ENCODE measurements at regions not wholly inside any gene's neighbourhood (a gene's known extent, or its start where the extent isn't known, plus 50 kb on each side); places are given as distances from the start of the nearest gene placed in this dataset.

GRCh38 chr6:15990179-15990578 is 138.7 kb upstream of the MYLIP start:
- TF ChIP-seq, protein P1, sequence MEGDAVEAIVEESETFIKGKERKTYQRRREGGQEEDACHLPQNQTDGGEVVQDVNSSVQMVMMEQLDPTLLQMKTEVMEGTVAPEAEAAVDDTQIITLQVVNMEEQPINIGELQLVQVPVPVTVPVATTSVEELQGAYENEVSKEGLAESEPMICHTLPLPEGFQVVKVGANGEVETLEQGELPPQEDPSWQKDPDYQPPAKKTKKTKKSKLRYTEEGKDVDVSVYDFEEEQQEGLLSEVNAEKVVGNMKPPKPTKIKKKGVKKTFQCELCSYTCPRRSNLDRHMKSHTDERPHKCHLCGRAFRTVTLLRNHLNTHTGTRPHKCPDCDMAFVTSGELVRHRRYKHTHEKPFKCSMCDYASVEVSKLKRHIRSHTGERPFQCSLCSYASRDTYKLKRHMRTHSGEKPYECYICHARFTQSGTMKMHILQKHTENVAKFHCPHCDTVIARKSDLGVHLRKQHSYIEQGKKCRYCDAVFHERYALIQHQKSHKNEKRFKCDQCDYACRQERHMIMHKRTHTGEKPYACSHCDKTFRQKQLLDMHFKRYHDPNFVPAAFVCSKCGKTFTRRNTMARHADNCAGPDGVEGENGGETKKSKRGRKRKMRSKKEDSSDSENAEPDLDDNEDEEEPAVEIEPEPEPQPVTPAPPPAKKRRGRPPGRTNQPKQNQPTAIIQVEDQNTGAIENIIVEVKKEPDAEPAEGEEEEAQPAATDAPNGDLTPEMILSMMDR (conservative IDR thresholded peaks at IDR 0.05), result no peak

DNA sequence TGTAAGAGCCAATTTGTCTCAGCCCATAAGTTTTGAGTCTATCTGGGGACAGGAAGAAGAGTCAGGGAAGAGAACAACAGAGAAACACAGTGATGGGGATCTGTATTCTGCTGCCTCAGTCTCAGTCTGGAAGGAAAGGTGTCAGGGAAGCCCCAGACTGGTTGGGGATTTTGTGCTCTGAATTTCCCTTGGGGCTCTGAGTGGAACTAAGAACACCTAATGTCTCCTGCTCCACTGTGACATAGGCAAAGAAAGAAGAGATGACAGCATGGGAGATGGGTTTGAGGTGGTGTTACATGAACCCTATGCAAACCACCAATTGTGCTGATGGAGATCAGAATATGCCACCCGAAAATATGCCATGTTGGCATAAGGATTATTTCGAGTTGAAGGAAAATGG is 139.5 kb upstream of the MYLIP start:
- TF ChIP-seq, protein P1 (conservative IDR thresholded peaks at IDR 0.05), result no peak
- H3K27ac ChIP-seq, result no peak overlapping the region

More at GRCh38 chr6:15990179-15990578, 138.7 kb upstream of the MYLIP start:
- no peak overlapping the region for H3K27ac ChIP-seq

DNA sequence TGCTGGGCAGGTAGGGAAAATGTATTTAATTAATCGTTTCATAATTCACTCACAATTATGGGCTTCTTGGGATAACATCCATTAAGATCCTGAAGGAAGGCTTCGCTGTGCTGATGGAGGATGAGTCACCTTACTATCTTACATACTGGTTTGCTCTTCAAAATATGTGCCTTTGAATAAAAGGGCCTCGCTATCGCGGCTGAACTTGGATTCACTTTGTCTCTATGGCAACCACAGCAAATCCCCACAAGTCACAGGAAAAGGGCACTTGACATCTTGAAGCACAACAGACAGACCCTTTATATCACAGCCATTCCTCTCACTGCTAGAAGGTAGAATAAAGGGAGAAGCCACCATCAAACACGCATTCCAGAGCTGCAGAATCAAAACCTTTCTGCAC is 141.3 kb upstream of the MYLIP start:
- no peak overlapping the region for H3K27ac ChIP-seq
- TF ChIP-seq, protein P1 (conservative IDR thresholded peaks at IDR 0.05), result no peak

- TF ChIP-seq, protein P1 (conservative IDR thresholded peaks at IDR 0.05), result no peak
- H3K27ac ChIP-seq, result no peak overlapping the region
These were observed 142.8 kb upstream of the MYLIP start for GRCh38 chr6:15986027-15986629.

DNA sequence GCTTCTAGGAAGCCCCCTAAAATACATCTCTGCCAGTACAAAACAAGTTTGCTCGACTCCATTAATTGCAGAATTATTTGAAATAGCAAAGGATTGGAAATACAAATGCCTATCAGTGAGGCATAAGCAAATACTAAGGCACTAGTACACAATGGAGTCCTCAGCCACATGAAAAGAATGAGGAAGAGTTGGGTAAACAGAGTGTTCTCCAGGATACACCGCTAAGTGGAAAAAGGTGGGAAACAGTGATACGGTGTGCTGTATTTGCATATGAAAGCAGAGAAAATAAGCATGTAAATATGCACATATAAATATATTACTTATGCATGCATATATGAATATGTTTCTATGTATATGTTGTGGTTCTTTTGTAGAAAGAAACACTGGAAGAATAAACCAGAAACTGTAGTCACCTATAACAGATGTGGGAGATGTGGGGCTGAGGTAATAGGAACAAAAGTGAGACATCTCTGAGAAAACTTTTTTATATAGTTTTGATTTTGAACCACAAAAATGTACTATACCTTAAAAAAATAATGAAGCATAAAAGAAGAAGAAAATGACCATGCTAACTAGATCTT is 143.4 kb upstream of the MYLIP start:
- TF ChIP-seq, protein P1 (conservative IDR thresholded peaks at IDR 0.05), result no peak
- H3K27ac ChIP-seq, result no peak overlapping the region

DNA sequence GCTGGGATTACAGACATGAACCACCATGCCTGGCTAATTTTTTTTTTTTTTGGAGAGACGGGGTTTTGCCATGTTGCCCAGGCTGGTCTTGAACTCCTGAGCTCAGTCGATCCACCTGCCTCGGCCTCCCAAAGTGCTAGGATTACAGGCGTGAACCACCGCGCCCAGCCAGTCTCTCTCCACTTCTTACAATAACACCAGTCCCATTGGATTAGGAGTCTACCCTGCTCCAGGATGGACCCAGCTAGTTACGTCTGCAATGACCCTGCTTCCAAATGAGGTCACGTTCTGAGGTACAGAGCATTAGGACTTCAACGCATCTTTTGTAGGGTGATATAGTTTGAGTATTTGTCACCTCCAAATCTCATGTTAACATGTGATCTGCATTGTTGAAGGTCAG is 146.9 kb upstream of the MYLIP start:
- H3K27ac ChIP-seq, result no peak overlapping the region
- TF ChIP-seq, protein P1 (conservative IDR thresholded peaks at IDR 0.05), result no peak

DNA sequence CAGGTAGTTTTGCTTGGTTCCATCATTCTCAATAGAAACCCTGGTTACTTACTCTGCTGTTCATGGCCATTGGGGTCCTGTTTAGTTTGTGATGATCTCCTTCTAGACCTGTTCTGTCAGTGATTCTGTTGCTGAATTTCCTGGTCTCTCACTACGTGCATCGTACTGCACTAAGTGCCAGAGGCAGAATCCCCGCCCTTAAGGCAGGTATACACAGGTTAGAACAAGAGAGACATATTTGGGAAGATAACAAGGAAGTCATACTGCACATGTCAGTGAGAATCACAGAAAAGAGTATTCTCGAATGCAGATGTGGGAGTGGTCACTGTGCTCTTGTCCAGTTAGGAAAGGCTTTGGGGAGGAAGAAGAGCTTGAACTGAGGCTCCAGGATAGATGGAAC is 148.1 kb upstream of the MYLIP start:
- no peak overlapping the region for H3K27ac ChIP-seq
- TF ChIP-seq, protein P1 (conservative IDR thresholded peaks at IDR 0.05), result no peak
